ENCODE measurements at regions not wholly inside any gene's neighbourhood (a gene's known extent, or its start where the extent isn't known, plus 50 kb on each side); places are given as distances from the start of the nearest gene placed in this dataset.

- no peak for TF ChIP-seq CTCF (IDR thresholded peaks at IDR 0.05)
- TF ChIP-seq POLR2A (IDR thresholded peaks at IDR 0.05): no peak
These were observed 114.1 kb upstream of the TRIM2 start for GRCh38 chr4:153090181-153090580.

Measured in thyroid gland (tissue), 4 donors.